ENCODE measurements at regions not wholly inside any gene's neighbourhood (a gene's known extent, or its start where the extent isn't known, plus 50 kb on each side); places are given as distances from the start of the nearest gene placed in this dataset.

GRCh38 chr16:54212893-54213292 lies 73.7 kb downstream of the IRX3 start:
- no peak for TF ChIP-seq POLR2AphosphoS5 (IDR thresholded peaks at IDR 0.05; ENCODE audit: insufficient read depth in 1 of 2, low read depth in 1 of 2)
- no peak for TF ChIP-seq POLR2A (IDR thresholded peaks at IDR 0.05)
- no peak for TF ChIP-seq CTCF (IDR thresholded peaks at IDR 0.05)
